ENCODE measurements at regions not wholly inside any gene's neighbourhood (a gene's known extent, or its start where the extent isn't known, plus 50 kb on each side); places are given as distances from the start of the nearest gene placed in this dataset.

DNA sequence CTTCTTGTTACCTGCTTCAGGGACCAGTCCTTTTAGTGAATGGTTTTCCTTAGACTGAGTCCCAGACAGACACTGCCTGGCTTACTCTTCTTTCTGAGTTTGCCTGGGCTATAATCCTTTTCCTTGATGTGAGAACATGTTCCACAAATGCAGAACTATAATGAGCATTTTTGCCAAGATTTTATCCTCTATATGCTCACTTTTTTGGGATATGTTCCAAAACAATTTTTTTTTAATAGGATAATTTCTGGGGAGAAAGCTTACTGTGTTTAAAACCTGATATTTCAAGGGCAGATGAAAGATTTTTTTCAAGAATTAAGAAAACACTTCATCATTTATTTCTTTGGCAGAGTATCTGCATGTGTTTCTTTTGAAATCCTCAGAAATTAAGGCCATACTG, 110.0 kb upstream of the TENM4 start:
- Histone ChIP-seq H3K9ac (no peak overlapping the region), H3K27me3 (no peaks in the 10 kb centered on the region), H3K4me3 (no peak overlapping the region), H3K4me2 (no peak overlapping the region), H3K79me2 (ENCODE audit: low read depth) (no peaks in the 10 kb centered on the region), H3K36me3 (no peaks in the 10 kb centered on the region), H3F3A (ENCODE audit: low read depth) (no peaks in the 10 kb centered on the region), H3K4me1 (peaks cover 3% of the 10 kb centered on the region), H4K20me1 (ENCODE audit: low read depth) (no peaks in the 10 kb centered on the region), H3K27ac (no peak overlapping the region), H2AFZ (replicated peaks) (no peak overlapping the region), H3K9me3 (ENCODE audit: low read depth) (no peaks in the 10 kb centered on the region)
- Mint-ChIP-seq H3K4me1 (peaks cover 9% of the 10 kb centered on the region), H3K27ac (no peak overlapping the region), H3K27me3 (ENCODE audit: insufficient read depth, low read depth) (no peaks in the 10 kb centered on the region), H3K36me3 (no peaks in the 10 kb centered on the region), H3K4me3 (no peak overlapping the region), H3K9me3 (no peaks in the 10 kb centered on the region)
- no peak for DNase-seq (ENCODE audit: low spot score)
- TF ChIP-seq, protein P1, sequence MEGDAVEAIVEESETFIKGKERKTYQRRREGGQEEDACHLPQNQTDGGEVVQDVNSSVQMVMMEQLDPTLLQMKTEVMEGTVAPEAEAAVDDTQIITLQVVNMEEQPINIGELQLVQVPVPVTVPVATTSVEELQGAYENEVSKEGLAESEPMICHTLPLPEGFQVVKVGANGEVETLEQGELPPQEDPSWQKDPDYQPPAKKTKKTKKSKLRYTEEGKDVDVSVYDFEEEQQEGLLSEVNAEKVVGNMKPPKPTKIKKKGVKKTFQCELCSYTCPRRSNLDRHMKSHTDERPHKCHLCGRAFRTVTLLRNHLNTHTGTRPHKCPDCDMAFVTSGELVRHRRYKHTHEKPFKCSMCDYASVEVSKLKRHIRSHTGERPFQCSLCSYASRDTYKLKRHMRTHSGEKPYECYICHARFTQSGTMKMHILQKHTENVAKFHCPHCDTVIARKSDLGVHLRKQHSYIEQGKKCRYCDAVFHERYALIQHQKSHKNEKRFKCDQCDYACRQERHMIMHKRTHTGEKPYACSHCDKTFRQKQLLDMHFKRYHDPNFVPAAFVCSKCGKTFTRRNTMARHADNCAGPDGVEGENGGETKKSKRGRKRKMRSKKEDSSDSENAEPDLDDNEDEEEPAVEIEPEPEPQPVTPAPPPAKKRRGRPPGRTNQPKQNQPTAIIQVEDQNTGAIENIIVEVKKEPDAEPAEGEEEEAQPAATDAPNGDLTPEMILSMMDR (IDR thresholded peaks at IDR 0.05), result no peak
- no peak for TF ChIP-seq EZH2 (IDR thresholded peaks at IDR 0.05)
- TF ChIP-seq EZH2phosphoT487 (IDR thresholded peaks at IDR 0.05), result no peak

DNA sequence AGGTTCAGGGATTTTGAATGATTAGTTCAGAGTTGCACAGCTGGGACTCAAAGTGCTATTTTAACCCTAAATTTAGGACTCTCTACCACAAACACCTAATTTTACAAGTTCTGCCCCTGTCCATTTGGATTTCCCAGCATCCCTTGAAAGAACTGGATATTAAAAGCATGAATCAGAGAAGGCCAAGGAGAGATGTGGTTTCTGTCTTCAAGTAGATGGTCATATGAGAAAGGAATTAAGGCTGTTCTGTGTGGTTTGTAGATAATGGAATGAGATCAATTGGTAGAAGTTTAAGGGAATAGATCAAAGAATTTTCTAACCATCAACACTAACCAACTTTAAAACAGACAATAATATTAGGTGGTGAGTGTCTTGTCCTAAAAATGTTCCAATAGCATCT, 106.4 kb upstream of the TENM4 start:
- no peaks in the 10 kb centered on the region for H3K9me3 Mint-ChIP-seq
- H3K4me3 Mint-ChIP-seq, result no peak overlapping the region
- TF ChIP-seq EZH2phosphoT487 (IDR thresholded peaks at IDR 0.05) (no peak), EZH2 (IDR thresholded peaks at IDR 0.05) (no peak)
- TF ChIP-seq, protein P1 (IDR thresholded peaks at IDR 0.05), result no peak

DNA sequence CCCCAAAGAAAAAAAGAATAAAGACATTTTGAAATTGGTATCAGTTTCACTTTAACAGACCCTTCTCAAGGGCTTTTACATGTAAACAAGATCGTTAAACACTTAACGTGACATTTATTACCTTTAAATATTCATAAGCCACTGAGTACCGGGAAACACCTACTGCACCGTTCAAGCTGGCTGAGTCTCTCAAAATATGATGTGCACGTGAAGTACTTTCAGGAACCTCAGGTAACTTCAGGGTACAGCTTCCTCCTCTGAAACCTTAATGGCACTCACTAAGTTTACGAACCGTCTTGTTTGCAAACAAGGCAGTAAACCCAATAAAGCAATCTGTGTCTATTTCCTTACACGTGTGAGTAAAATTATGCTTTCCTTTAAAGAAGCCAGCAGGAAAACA, 105.5 kb upstream of the TENM4 start:
- no peaks in the 10 kb centered on the region for H3K4me1 Mint-ChIP-seq
- Histone ChIP-seq H2AFZ (replicated peaks) (no peak overlapping the region), H4K20me1 (ENCODE audit: low read depth) (no peaks in the 10 kb centered on the region)

More for the DNA sequence above, 106.4 kb upstream of the TENM4 start:
- H3K4me2 ChIP-seq, result no peak overlapping the region
- Mint-ChIP-seq H3K27ac (no peak overlapping the region), H3K4me1 (peaks cover 1% of the 10 kb centered on the region), H3K36me3 (no peaks in the 10 kb centered on the region), H3K27me3 (ENCODE audit: insufficient read depth, low read depth) (peaks cover 2% of the 10 kb centered on the region)
- no peaks in the 10 kb centered on the region for H3K27me3 ChIP-seq
- H3K4me1 ChIP-seq, result peaks cover 21% of the 10 kb centered on the region
- H3K36me3 ChIP-seq, result no peaks in the 10 kb centered on the region
- no peaks in the 10 kb centered on the region for H4K20me1 ChIP-seq (ENCODE audit: low read depth)
- no peak overlapping the region for H2AFZ ChIP-seq (replicated peaks)
- no peaks in the 10 kb centered on the region for H3K79me2 ChIP-seq (ENCODE audit: low read depth)
- H3K27ac ChIP-seq, result no peak overlapping the region
- DNase-seq (ENCODE audit: low spot score), result no peak
- no peaks in the 10 kb centered on the region for H3K9me3 ChIP-seq (ENCODE audit: low read depth)
- no peak overlapping the region for H3K4me3 ChIP-seq
- peaks cover 12% of the 10 kb centered on the region for H3F3A ChIP-seq (ENCODE audit: low read depth)
- no peak overlapping the region for H3K9ac ChIP-seq

More for the DNA sequence above, 105.5 kb upstream of the TENM4 start:
- Histone ChIP-seq H3K9ac (no peak overlapping the region), H3K79me2 (ENCODE audit: low read depth) (no peaks in the 10 kb centered on the region), H3K9me3 (ENCODE audit: low read depth) (no peaks in the 10 kb centered on the region), H3K36me3 (no peaks in the 10 kb centered on the region), H3K4me3 (no peak overlapping the region), H3K27me3 (no peaks in the 10 kb centered on the region), H3K27ac (no peak overlapping the region), H3K4me1 (peaks cover 19% of the 10 kb centered on the region), H3K4me2 (no peak overlapping the region), H3F3A (ENCODE audit: low read depth) (peaks cover 12% of the 10 kb centered on the region)
- no peak overlapping the region for H3K27ac Mint-ChIP-seq
- TF ChIP-seq EZH2 (IDR thresholded peaks at IDR 0.05) (no peak), EZH2phosphoT487 (IDR thresholded peaks at IDR 0.05) (no peak)
- TF ChIP-seq, protein P1 (IDR thresholded peaks at IDR 0.05), result no peak
- no peak overlapping the region for H3K4me3 Mint-ChIP-seq
- DNase-seq (ENCODE audit: low spot score), result no peak
- no peaks in the 10 kb centered on the region for H3K9me3 Mint-ChIP-seq
- no peaks in the 10 kb centered on the region for H3K36me3 Mint-ChIP-seq
- peaks cover 2% of the 10 kb centered on the region for H3K27me3 Mint-ChIP-seq (ENCODE audit: insufficient read depth, low read depth)

Data from neural progenitor cell (in vitro differentiated cells).